Muscle of back (tissue), 3 donors: ENCODE measurements at regions not wholly inside any gene's neighbourhood (a gene's known extent, or its start where the extent isn't known, plus 50 kb on each side); places are given as distances from the start of the nearest gene placed in this dataset.

Source experiments
- DNase-seq, 3 donors: peaks; one replicate each; pipeline versions ENCODE4 v3.0.0 to v3.0.0-alpha.2; 2013

GRCh38 chrX:79645749-79646148 lies 278.6 kb upstream of the ITM2A start:
- DNase-seq, result no peak

- DNase-seq, result no peak
Measured at GRCh38 chrX:79631526-79631925, 264.4 kb upstream of the ITM2A start.

GRCh38 chrX:79630033-79631009 lies 263.2 kb upstream of the ITM2A start:
- no peak for DNase-seq

GRCh38 chrX:79623098-79623762 lies 256.1 kb upstream of the ITM2A start:
- DNase-seq, result no peak

- no peak for DNase-seq
Measured at GRCh38 chrX:79618280-79618679, 251.1 kb upstream of the ITM2A start.

GRCh38 chrX:79604364-79604763 lies 237.2 kb upstream of the ITM2A start:
- DNase-seq, result no peak

- DNase-seq, result no peak
Measured at GRCh38 chrX:79601341-79602131, 234.4 kb upstream of the ITM2A start.

- DNase-seq, result no peak
Measured at GRCh38 chrX:79592259-79592658, 225.1 kb upstream of the ITM2A start.

GRCh38 chrX:79588233-79588632 lies 221.1 kb upstream of the ITM2A start:
- DNase-seq, result no peak

- DNase-seq, result no peak
Measured at GRCh38 chrX:79573760-79574159, 206.6 kb upstream of the ITM2A start.

GRCh38 chrX:79572566-79572965 lies 205.4 kb upstream of the ITM2A start:
- DNase-seq, result no peak

GRCh38 chrX:79570524-79571240 lies 203.5 kb upstream of the ITM2A start:
- no peak for DNase-seq

GRCh38 chrX:79568309-79568708 lies 201.2 kb upstream of the ITM2A start:
- no peak for DNase-seq

- DNase-seq, result no peak
Measured at GRCh38 chrX:79564362-79564761, 197.2 kb upstream of the ITM2A start.

GRCh38 chrX:79559290-79559689 lies 192.2 kb upstream of the ITM2A start:
- DNase-seq, result no peak

- no peak for DNase-seq
Measured at GRCh38 chrX:79557212-79557611, 190.1 kb upstream of the ITM2A start.

GRCh38 chrX:79556800-79557199 lies 189.7 kb upstream of the ITM2A start:
- DNase-seq, result peak; percentile 3 to 40 (median 6)

GRCh38 chrX:79530310-79531108 lies 163.4 kb upstream of the ITM2A start:
- DNase-seq, result no peak

GRCh38 chrX:79524642-79525041 lies 157.5 kb upstream of the ITM2A start:
- no peak for DNase-seq

- no peak for DNase-seq
Measured at GRCh38 chrX:79515529-79515928, 148.4 kb upstream of the ITM2A start.

- no peak for DNase-seq
Measured at GRCh38 chrX:79511799-79512198, 144.7 kb upstream of the ITM2A start.
